PFSK-1 (cell line): ENCODE measurements at regions not wholly inside any gene's neighbourhood (a gene's known extent, or its start where the extent isn't known, plus 50 kb on each side); places are given as distances from the start of the nearest gene placed in this dataset.

Experiments
- POLR2AphosphoS5 ChIP-seq: IDR thresholded peaks from 2 replicates; pipeline ENCODE4 v1.6.1; 2012; ENCODE audit warnings: low read depth, mild to moderate bottlenecking, control low read depth, low read length, moderate library complexity
- TAF1 ChIP-seq: IDR thresholded peaks from 2 replicates; pipeline ENCODE4 v1.6.1; 2012; ENCODE audit warnings: low read length, control low read depth, borderline replicate concordance; ENCODE audit not compliant: insufficient read depth
- TF ChIP-seq, protein P1 (sequence below), 2 experiments: IDR thresholded peaks; 2 replicates each; pipeline versions ENCODE4 v1.6.1 to v1.8.0; 2011 to 2012; ENCODE audit warnings: low read depth in 2 of 2, low read length in 2 of 2, control low read depth in 1 of 2, inconsistent platforms in 1 of 2, mild to moderate bottlenecking in 1 of 2, moderate library complexity in 1 of 2; ENCODE audit not compliant: insufficient read depth in 1 of 2

DNA sequence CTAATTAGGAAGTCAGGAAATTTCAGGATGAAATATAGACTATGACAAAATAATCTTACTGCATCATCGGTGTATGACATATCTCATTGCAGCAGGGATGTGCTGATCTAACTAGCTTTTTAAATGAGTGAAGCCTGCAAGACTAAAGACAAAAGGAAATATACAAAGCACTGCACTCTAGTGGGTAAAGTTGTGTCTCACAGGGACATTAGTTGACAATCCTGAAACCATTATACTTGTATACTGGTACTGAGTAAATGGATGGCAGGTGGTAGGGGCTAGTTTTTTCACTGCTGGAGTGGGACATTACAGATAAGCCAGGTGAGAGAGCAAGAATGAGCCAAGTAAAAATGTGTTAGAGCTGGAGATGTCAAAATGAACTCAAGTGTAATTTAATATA lies 317.5 kb upstream of the RAB6C start:
- no peak for TF ChIP-seq POLR2AphosphoS5
- no peak for TF ChIP-seq TAF1
- TF ChIP-seq, protein P1, sequence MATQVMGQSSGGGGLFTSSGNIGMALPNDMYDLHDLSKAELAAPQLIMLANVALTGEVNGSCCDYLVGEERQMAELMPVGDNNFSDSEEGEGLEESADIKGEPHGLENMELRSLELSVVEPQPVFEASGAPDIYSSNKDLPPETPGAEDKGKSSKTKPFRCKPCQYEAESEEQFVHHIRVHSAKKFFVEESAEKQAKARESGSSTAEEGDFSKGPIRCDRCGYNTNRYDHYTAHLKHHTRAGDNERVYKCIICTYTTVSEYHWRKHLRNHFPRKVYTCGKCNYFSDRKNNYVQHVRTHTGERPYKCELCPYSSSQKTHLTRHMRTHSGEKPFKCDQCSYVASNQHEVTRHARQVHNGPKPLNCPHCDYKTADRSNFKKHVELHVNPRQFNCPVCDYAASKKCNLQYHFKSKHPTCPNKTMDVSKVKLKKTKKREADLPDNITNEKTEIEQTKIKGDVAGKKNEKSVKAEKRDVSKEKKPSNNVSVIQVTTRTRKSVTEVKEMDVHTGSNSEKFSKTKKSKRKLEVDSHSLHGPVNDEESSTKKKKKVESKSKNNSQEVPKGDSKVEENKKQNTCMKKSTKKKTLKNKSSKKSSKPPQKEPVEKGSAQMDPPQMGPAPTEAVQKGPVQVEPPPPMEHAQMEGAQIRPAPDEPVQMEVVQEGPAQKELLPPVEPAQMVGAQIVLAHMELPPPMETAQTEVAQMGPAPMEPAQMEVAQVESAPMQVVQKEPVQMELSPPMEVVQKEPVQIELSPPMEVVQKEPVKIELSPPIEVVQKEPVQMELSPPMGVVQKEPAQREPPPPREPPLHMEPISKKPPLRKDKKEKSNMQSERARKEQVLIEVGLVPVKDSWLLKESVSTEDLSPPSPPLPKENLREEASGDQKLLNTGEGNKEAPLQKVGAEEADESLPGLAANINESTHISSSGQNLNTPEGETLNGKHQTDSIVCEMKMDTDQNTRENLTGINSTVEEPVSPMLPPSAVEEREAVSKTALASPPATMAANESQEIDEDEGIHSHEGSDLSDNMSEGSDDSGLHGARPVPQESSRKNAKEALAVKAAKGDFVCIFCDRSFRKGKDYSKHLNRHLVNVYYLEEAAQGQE (IDR thresholded peaks at IDR 0.05; ENCODE audit: insufficient read depth in 1 of 2, low read depth in 2 of 2, low read length in 2 of 2), result no peak
